ENCODE measurements at regions not wholly inside any gene's neighbourhood (a gene's known extent, or its start where the extent isn't known, plus 50 kb on each side); places are given as distances from the start of the nearest gene placed in this dataset.
"Not testable (repeated sequence)": the region's sequence is repeated elsewhere in the genome, so short reads cannot be mapped to it uniquely, and the experiment has no call there.

GRCh38 chr20:26010942-26011276 is 314.3 kb upstream of the ZNF337 start:
- not testable (repeated sequence) for TF ChIP-seq CTCF (IDR thresholded peaks at IDR 0.05; ENCODE audit: extremely low read depth in 1 of 2, insufficient read depth in 1 of 2, low read depth in 1 of 2, low read length in 2 of 2); FOS (IDR thresholded peaks at IDR 0.05; ENCODE audit: borderline replicate concordance, insufficient read depth, low read length); POLR2AphosphoS5 (IDR thresholded peaks at IDR 0.05; ENCODE audit: insufficient read depth, low read depth, low read length); MYC (IDR thresholded peaks at IDR 0.05; ENCODE audit: low read depth, low read length); POLR2A (IDR thresholded peaks at IDR 0.05; ENCODE audit: low read depth, low read length); MAX (IDR thresholded peaks at IDR 0.05; ENCODE audit: insufficient read depth, insufficient read length)
